HG03159 (cell line): ENCODE measurements at regions not wholly inside any gene's neighbourhood (a gene's known extent, or its start where the extent isn't known, plus 50 kb on each side); places are given as distances from the start of the nearest gene placed in this dataset.
A peak's percentile ranks its signal among the peaks of the same experiment; 100 is the strongest.

ENCODE experiments used
- ATAC-seq: cut with Tn5 transposase; IDR thresholded peaks from one replicate; pipeline ENCODE4 v1.9.1; 2021; ENCODE audit warnings: mild to moderate bottlenecking, moderate library complexity; ENCODE audit not compliant: unreplicated experiment

- no peak for ATAC-seq
These were observed 395.4 kb upstream of the ITGA1 start for GRCh38 chr5:52392321-52392720.

DNA sequence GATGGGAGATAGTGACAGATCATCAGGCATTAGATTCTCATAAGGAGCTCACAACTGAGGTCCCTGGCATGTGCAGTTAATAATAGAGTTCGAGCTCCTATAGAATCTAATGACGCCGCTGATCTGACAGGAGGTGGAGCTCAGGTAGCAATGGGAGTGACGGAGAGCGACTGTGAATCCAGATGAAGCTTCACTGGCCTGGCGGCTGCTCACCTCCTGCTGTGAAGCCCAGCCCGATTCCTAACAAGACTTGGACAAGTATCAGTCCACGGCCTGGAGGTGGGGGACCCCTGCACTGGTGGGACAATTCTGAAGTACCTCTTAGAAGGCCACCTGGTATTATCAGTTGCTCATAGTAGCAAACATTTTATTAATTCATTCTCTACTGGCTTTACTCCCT lies 377.9 kb upstream of the ITGA1 start:
- ATAC-seq = no peak

GRCh38 chr5:52419357-52419756 lies 368.4 kb upstream of the ITGA1 start:
- ATAC-seq = no peak

GRCh38 chr5:52427615-52428014 lies 360.1 kb upstream of the ITGA1 start:
- ATAC-seq = no peak

DNA sequence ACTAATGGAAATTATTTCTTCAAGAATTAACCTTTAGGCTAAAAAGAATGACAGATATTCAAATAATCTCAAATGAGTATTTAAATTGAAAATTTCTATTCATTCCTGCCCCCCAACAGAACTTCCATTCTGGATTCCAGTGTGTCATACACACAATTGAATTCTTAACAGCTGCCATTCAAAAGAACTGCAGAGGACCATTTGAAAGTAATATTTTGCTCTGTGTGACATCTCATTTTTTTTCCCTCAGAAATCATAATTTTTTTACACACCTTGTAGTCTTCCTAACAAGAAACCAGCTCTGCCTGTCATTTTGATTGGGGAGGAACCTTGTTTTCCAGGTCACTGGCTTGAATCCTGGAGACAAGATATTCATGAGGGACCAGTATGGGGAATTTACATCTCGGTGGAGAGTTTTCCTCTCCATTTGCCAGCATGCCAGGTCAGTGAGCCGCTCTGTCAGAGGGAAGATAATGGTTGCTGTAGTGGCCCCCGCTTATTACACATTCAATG lies 358.7 kb upstream of the ITGA1 start:
- no peak for ATAC-seq

- no peak for ATAC-seq
These were observed 345.9 kb upstream of the ITGA1 start for GRCh38 chr5:52441768-52442167.

DNA sequence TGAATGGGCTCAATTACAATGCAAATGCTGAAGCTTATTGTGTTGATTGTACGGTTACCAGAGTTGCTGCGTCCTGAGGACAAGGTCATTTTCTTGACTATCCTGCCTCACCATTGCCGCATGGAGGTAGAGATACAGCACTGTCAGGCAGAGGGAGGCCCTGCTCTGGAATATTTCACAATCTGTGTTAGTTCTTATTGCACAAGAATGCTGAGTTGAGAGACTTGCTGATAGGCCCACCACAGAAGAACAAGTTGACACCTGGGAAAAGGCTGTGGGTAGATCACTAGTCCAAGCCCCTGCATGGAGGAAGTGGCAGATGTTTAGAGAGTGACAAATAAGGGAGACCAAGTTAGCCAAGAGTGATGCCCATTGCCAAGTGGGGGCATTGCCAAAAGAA lies 344.5 kb upstream of the ITGA1 start:
- ATAC-seq = no peak

DNA sequence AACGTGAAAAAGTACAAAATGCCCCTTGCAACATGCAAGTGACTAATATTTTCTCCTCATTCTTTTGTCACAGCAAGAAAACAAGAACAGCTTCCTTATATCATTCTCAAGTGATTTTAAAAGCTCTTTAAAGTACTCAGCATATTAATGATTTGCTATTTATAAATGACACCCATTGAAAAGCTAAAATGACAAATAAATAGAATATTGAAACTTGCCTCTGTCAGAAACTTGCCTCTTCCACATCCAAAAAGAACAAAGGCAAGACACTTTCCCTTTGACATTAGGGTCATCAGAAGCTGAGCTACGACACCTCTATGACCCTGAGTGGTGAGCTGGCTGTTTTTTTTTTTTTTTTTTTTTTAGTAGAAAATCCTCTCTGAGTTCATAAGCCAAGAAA lies 339.6 kb upstream of the ITGA1 start:
- ATAC-seq = no peak

DNA sequence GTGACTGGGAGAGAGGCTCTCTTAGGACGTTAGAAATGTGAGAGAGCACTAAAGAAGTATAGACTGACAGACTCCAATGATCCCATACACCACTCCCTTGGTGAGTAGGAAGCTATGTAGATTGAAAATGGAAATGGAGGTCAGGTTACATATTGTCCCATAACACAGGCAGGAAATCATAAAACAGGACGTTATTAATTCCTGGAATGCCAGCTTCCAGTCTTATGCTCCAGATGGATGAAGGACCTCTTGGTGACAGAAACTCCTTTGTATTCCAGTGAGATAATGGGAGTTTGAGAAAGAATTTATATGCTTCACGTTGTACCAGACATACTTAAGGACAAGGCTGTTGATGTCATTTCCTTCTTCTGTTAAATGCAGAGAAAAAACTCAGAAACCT lies 338.2 kb upstream of the ITGA1 start:
- ATAC-seq = no peak

GRCh38 chr5:52452098-52452497 lies 335.6 kb upstream of the ITGA1 start:
- ATAC-seq = no peak

GRCh38 chr5:52453176-52453575 lies 334.5 kb upstream of the ITGA1 start:
- ATAC-seq = no peak

DNA sequence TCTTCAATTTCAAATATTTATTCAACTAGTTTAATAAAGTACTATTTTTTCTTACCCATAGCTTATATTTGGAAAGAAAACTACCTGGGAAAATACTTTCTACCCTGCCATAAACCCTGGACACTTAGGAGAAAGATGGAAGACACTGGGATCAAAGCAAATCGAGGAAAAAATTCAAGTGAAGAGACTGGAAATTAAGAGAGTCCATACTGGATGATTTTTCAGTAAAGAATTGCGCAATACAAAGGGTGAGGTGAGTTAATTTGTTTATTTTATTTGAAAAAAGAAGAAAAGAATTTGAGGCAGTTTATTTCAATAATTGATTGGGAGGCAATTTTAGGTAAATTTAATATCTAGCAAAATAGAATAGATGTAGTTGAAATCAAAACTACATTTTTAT lies 331.8 kb upstream of the ITGA1 start:
- no peak for ATAC-seq

DNA sequence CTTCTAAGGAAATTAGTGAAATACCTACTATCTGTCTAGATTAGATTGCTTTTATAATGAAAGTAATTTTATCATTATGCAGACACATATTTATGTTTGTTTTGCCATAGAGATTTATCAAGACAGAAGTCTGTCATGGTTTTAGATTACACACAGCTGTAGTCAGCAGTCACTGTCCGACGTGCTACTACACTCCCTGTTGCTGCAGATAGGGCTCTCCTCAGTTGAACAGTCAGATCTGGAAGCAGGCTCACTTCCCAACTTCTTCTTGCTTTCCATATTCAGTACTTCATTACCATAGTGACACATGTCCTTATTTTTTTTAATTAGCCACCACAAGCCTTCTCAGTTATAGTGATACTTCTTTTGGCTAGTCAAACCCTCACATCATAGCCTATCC lies 329.9 kb upstream of the ITGA1 start:
- no peak for ATAC-seq

GRCh38 chr5:52466113-52466512 lies 321.6 kb upstream of the ITGA1 start:
- no peak for ATAC-seq

DNA sequence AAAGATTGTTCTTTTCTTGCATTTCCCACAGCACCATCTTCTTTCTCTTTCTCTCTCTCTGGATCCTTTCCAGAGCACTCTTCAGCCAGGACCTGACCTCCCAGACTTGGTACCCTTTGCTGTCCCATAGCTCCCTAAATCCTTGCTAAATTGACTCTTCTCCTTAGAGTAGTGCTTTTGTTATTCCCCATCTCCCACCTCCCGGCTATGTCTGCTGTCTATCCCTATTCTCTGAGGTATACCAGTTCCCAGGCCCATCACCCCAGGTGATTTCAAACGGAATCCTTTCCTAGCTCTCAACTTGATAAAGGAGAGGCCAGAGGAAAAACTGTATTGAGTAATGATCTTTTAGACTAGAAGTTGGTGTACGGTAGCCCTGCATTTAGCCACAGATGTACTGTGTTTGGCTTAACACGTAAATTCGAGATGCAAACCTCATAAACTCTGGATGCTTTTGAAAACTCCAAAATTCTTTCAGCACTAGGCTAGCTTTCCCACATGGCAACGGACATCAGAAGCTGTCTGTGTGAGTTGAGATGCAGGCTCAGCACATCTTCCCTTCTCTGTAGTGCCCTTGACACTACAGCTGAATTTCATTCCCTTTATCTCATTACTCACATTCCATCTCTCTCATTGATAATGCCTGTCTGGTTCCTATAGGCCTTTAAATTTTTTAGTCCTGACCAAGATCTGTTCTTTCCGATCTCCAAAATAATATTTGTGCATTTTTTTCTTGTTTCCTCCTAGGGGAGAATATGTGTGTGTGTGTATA lies 320.8 kb upstream of the ITGA1 start:
- no peak for ATAC-seq

DNA sequence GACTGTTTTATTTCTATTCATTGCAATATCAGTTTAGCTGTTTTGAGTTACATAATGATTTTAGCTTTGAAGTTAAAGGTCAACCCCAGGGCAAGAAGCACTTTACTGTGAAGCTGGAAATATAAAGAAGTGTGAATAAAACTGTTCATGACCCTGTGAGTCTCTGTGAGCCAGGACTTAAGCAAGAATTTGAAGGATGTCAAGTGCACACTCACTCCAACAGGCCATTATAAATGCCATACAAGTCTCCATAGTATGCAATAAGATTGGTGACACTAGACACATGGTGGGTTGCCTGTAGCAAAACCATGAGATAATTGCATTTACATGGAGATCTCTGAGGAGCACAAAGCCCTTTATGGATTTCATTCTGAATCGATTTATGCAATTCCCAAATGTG lies 318.7 kb upstream of the ITGA1 start:
- no peak for ATAC-seq

DNA sequence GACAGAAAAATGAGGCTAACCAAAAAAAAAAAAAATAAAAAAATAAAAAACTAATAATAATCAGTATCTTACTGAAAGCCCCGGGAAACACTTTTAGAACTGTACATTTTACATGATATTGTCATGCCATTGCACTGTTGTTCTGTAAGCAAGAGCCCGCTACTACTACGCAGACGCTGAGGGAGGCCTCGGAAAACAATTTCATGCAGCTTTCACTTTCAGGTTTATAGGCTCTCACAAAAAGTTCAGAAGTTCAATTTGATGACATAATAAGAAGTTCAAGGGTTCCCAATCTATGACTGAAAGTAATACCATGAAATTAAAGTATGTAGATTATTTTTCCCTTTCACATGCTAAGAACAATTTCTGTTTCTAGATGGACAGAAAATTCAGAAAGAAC lies 318.3 kb upstream of the ITGA1 start:
- peak; percentile 76 for ATAC-seq

DNA sequence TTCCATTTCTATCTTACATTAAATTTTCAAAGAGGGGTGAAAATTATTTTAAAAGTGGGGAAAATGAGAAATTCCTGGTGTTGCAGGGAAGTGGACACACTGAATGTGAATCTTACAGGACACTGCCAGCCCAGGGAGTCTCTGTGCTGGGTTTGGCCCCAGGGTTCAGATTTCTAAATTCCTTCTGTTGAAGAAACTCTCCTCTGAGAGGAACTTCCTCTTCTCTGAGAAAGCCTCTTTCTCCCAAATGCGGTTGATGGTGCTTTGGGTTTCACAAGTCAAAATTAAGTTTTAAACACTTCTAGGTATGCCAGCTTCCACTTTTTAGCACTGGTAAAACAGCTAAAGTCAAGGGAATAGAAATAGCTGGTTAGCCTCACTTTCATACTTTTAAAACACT lies 317.9 kb upstream of the ITGA1 start:
- ATAC-seq = no peak

GRCh38 chr5:52476346-52476745 lies 311.4 kb upstream of the ITGA1 start:
- no peak for ATAC-seq

DNA sequence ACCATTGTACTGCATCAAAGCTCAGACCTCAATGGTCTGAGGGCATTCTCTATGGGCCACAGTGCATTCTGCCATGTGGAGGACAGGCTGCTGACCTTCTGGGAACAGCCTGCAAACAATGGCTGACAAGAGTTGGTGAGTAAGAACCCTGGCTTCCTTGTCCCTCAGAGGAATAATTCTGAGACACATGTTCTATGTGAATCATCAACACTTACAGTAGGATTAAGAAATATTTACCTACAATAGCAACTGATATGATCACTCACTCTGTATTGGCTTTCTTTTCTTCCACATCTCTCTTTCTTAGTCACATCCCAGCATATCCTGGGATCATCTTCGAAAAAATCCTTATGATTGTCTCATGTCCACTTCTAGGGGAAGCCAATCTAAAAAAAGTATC lies 306.5 kb upstream of the ITGA1 start:
- no peak for ATAC-seq

DNA sequence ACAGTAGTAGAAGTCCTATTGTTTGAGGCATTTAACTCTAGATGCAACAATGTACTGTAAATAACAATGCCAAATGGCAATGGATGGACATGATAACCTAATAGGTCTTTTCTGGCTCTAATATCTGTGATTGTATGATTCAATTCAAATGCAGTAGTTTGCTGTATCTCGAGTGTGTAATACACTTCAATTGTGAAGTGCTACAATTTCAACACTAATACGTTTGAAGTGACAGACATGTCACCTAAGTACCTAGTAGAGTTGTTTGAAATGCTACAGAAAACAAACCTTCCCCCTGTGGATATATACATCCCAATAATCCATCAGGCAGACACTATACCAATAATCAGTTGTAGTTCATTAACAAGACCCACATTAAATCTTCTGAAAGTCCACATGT lies 305.9 kb upstream of the ITGA1 start:
- no peak for ATAC-seq

DNA sequence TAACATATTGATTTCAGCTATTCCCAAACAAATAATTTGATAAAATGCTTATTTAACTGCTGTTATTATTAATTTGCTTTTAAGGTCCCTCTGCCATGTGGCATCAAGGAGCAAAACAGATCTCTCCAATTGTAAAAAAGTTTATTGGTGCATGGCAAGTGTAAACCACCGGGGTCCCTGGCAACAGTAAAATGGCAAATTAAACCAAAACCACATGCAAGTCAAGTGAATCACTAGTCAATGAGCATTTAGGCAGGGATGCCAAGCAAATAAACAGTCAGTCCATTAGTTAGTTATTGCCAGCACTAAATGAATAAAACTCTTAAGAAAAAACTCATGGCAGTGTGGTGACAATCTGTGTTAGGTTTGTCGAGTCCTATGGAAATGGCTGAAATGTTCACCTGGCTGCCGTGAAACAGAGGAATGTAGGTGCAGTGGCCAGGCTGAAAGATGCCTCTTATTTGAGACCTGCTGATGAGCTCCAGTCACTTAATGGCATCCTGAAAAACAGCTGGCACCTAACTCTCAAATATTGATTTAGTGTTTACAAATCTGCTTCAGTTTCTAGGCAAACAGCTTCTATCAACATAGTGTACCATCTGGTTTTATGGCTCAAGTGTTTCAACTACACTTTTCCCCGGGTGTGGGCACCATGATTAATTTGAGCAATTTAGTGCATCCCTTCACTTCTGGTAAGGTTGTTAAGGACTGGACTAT lies 296.5 kb upstream of the ITGA1 start:
- no peak for ATAC-seq
